ENCODE measurements at regions not wholly inside any gene's neighbourhood (a gene's known extent, or its start where the extent isn't known, plus 50 kb on each side); places are given as distances from the start of the nearest gene placed in this dataset.

- no peak overlapping the region for H3K4me3 Mint-ChIP-seq
- peaks cover 3% of the 10 kb centered on the region for H3K9me3 Mint-ChIP-seq
- H3K27ac Mint-ChIP-seq: peak overlapping the region in 2 of 3 experiments; percentile 8 to 47
- no peaks in the 10 kb centered on the region for H3K36me3 Mint-ChIP-seq (ENCODE audit: low read depth)
- H3K27me3 Mint-ChIP-seq (ENCODE audit: low read depth): no peaks in the 10 kb centered on the region
- TF ChIP-seq CTCF (IDR thresholded peaks at IDR 0.05; ENCODE audit: unreplicated experiment in 3 of 3): no peak
- H3K4me1 Mint-ChIP-seq: peaks cover 12% of the 10 kb centered on the region
Observed at GRCh38 chr9:1415146-1415545, 365.0 kb downstream of the DMRT2 start.

- no peak overlapping the region for H3K27ac Mint-ChIP-seq
Observed at GRCh38 chr9:1416261-1416660, 366.1 kb downstream of the DMRT2 start.

GRCh38 chr9:1421436-1421835 lies 371.3 kb downstream of the DMRT2 start:
- no peak overlapping the region for H3K27ac Mint-ChIP-seq
- peaks cover 12% of the 10 kb centered on the region for H3K9me3 Mint-ChIP-seq
- H3K4me1 Mint-ChIP-seq: no peaks in the 10 kb centered on the region
- no peaks in the 10 kb centered on the region for H3K27me3 Mint-ChIP-seq (ENCODE audit: low read depth)
- no peak for TF ChIP-seq CTCF (IDR thresholded peaks at IDR 0.05; ENCODE audit: unreplicated experiment in 3 of 3)
- no peaks in the 10 kb centered on the region for H3K36me3 Mint-ChIP-seq (ENCODE audit: low read depth)
- H3K4me3 Mint-ChIP-seq: no peak overlapping the region

More at GRCh38 chr9:1416261-1416660, 366.1 kb downstream of the DMRT2 start:
- TF ChIP-seq CTCF (IDR thresholded peaks at IDR 0.05; ENCODE audit: unreplicated experiment in 3 of 3): no peak
- Mint-ChIP-seq H3K4me3 (no peak overlapping the region), H3K9me3 (peaks cover 2% of the 10 kb centered on the region), H3K27me3 (ENCODE audit: low read depth) (no peaks in the 10 kb centered on the region), H3K4me1 (peaks cover 12% of the 10 kb centered on the region), H3K36me3 (ENCODE audit: low read depth) (no peaks in the 10 kb centered on the region)

GRCh38 chr9:1427875-1428274 lies 377.7 kb downstream of the DMRT2 start:
- peaks cover 7% of the 10 kb centered on the region for H3K27me3 Mint-ChIP-seq (ENCODE audit: low read depth)
- peak overlapping the region in 1 of 3 experiments; percentile 5 for H3K27ac Mint-ChIP-seq
- no peak for TF ChIP-seq CTCF (IDR thresholded peaks at IDR 0.05; ENCODE audit: unreplicated experiment in 3 of 3)
- H3K4me1 Mint-ChIP-seq: peaks cover 17% of the 10 kb centered on the region
- peaks cover 7% of the 10 kb centered on the region for H3K9me3 Mint-ChIP-seq
- H3K36me3 Mint-ChIP-seq (ENCODE audit: low read depth): no peaks in the 10 kb centered on the region
- no peak overlapping the region for H3K4me3 Mint-ChIP-seq

GRCh38 chr9:1429297-1429696 lies 379.1 kb downstream of the DMRT2 start:
- Mint-ChIP-seq H3K36me3 (ENCODE audit: low read depth) (no peaks in the 10 kb centered on the region), H3K9me3 (peaks cover 4% of the 10 kb centered on the region), H3K27ac (no peak overlapping the region), H3K27me3 (ENCODE audit: low read depth) (peaks cover 7% of the 10 kb centered on the region), H3K4me3 (no peak overlapping the region), H3K4me1 (peaks cover 21% of the 10 kb centered on the region)
- peak; percentile 44 to 57 (median 50) for TF ChIP-seq CTCF (IDR thresholded peaks at IDR 0.05; ENCODE audit: unreplicated experiment in 3 of 3)

- no peak overlapping the region for H3K4me3 Mint-ChIP-seq
- TF ChIP-seq CTCF (IDR thresholded peaks at IDR 0.05; ENCODE audit: unreplicated experiment in 3 of 3): no peak
- no peak overlapping the region for H3K27ac Mint-ChIP-seq
- H3K27me3 Mint-ChIP-seq (ENCODE audit: low read depth): peaks cover 7% of the 10 kb centered on the region
- H3K4me1 Mint-ChIP-seq: peaks cover 27% of the 10 kb centered on the region
- no peaks in the 10 kb centered on the region for H3K9me3 Mint-ChIP-seq
- no peaks in the 10 kb centered on the region for H3K36me3 Mint-ChIP-seq (ENCODE audit: low read depth)
Observed at GRCh38 chr9:1431461-1431860, 381.3 kb downstream of the DMRT2 start.

Data from nephron (organoid).